ENCODE measurements at regions not wholly inside any gene's neighbourhood (a gene's known extent, or its start where the extent isn't known, plus 50 kb on each side); places are given as distances from the start of the nearest gene placed in this dataset.

- Histone ChIP-seq H2AFZ (ENCODE audit: insufficient read depth, low read length, poor library complexity) (no peak overlapping the region), H3K79me1 (ENCODE audit: low read length) (no peaks in the 10 kb centered on the region), H3K27me3 (ENCODE audit: insufficient read depth, low read length) (no peaks in the 10 kb centered on the region), H3K9me3 (ENCODE audit: insufficient read depth, low read depth, low read length) (no peaks in the 10 kb centered on the region), H3K18ac (ENCODE audit: low read length) (no peak overlapping the region), H4K8ac (ENCODE audit: low read depth, low read length) (no peak overlapping the region), H2AK5ac (ENCODE audit: low read length) (no peak overlapping the region), H3K36me3 (ENCODE audit: control insufficient read depth in 1 of 2, insufficient read depth in 2 of 2, low read length in 2 of 2) (no peaks in the 10 kb centered on the region), H2BK5ac (ENCODE audit: low read depth, low read length, poor library complexity) (no peak overlapping the region), H2BK120ac (ENCODE audit: insufficient read depth, low read length, poor library complexity) (no peak overlapping the region), H3K4me3 (ENCODE audit: low read depth, low read length) (no peak overlapping the region), H3K4me1 (ENCODE audit: control insufficient read depth in 1 of 2, insufficient read depth in 2 of 2, low read length in 2 of 2) (no peaks in the 10 kb centered on the region), H3K79me2 (ENCODE audit: control insufficient read depth, insufficient read depth, low read length, poor library complexity) (no peaks in the 10 kb centered on the region), H4K12ac (ENCODE audit: low read depth, low read length) (no peak overlapping the region), H4K91ac (ENCODE audit: low read depth, low read length) (no peak overlapping the region), H3K14ac (ENCODE audit: low read length) (no peak overlapping the region), H3K4ac (ENCODE audit: low read depth, low read length) (no peak overlapping the region), H2BK12ac (ENCODE audit: low read length) (no peak overlapping the region), H3K4me2 (ENCODE audit: low read length) (no peak overlapping the region), H3K27ac (ENCODE audit: low read depth, low read length) (no peak overlapping the region), H3K9ac (ENCODE audit: low read length) (no peak overlapping the region), H3K23ac (ENCODE audit: low read length) (no peak overlapping the region)
- DNase-seq, result no peak
These were observed 973.7 kb downstream of the GATA3 start for GRCh38 chr10:9028231-9028630.

GRCh38 chr10:9035355-9035754, 980.9 kb downstream of the GATA3 start:
- no peak for DNase-seq
- H3K4me3 ChIP-seq (ENCODE audit: low read depth, low read length), result no peak overlapping the region
- H3K23ac ChIP-seq (ENCODE audit: low read length), result no peak overlapping the region
- no peaks in the 10 kb centered on the region for H3K79me1 ChIP-seq (ENCODE audit: low read length)
- H2BK5ac ChIP-seq (ENCODE audit: low read depth, low read length, poor library complexity), result no peak overlapping the region
- no peak overlapping the region for H3K18ac ChIP-seq (ENCODE audit: low read length)
- H3K27ac ChIP-seq (ENCODE audit: low read depth, low read length), result no peak overlapping the region
- H4K12ac ChIP-seq (ENCODE audit: low read depth, low read length), result no peak overlapping the region
- H3K14ac ChIP-seq (ENCODE audit: low read length), result no peak overlapping the region
- H2AFZ ChIP-seq (ENCODE audit: insufficient read depth, low read length, poor library complexity), result no peak overlapping the region
- no peak overlapping the region for H3K9ac ChIP-seq (ENCODE audit: low read length)
- no peak overlapping the region for H2BK12ac ChIP-seq (ENCODE audit: low read length)
- no peaks in the 10 kb centered on the region for H3K79me2 ChIP-seq (ENCODE audit: control insufficient read depth, insufficient read depth, low read length, poor library complexity)
- H3K4me2 ChIP-seq (ENCODE audit: low read length), result no peak overlapping the region
- H2BK120ac ChIP-seq (ENCODE audit: insufficient read depth, low read length, poor library complexity), result no peak overlapping the region
- no CpG with 5 or more reads among the region's 1 CpG for WGBS (ENCODE audit: extremely low coverage, insufficient coverage, insufficient read length)
- no peak overlapping the region for H4K8ac ChIP-seq (ENCODE audit: low read depth, low read length)
- no peak overlapping the region for H3K4ac ChIP-seq (ENCODE audit: low read depth, low read length)
- H3K4me1 ChIP-seq (ENCODE audit: control insufficient read depth in 1 of 2, insufficient read depth in 2 of 2, low read length in 2 of 2), result no peaks in the 10 kb centered on the region
- H2AK5ac ChIP-seq (ENCODE audit: low read length), result no peak overlapping the region
- H3K36me3 ChIP-seq (ENCODE audit: control insufficient read depth in 1 of 2, insufficient read depth in 2 of 2, low read length in 2 of 2), result no peaks in the 10 kb centered on the region
- no peaks in the 10 kb centered on the region for H3K27me3 ChIP-seq (ENCODE audit: insufficient read depth, low read length)
- no peaks in the 10 kb centered on the region for H3K9me3 ChIP-seq (ENCODE audit: insufficient read depth, low read depth, low read length)
- no peak overlapping the region for H4K91ac ChIP-seq (ENCODE audit: low read depth, low read length)

GRCh38 chr10:9036711-9037204, 982.3 kb downstream of the GATA3 start:
- Histone ChIP-seq H3K36me3 (ENCODE audit: control insufficient read depth in 1 of 2, insufficient read depth in 2 of 2, low read length in 2 of 2) (no peaks in the 10 kb centered on the region), H3K79me2 (ENCODE audit: control insufficient read depth, insufficient read depth, low read length, poor library complexity) (no peaks in the 10 kb centered on the region), H2BK120ac (ENCODE audit: insufficient read depth, low read length, poor library complexity) (no peak overlapping the region), H2BK12ac (ENCODE audit: low read length) (no peak overlapping the region), H3K27ac (ENCODE audit: low read depth, low read length) (no peak overlapping the region), H2AFZ (ENCODE audit: insufficient read depth, low read length, poor library complexity) (no peak overlapping the region), H3K23ac (ENCODE audit: low read length) (no peak overlapping the region), H4K91ac (ENCODE audit: low read depth, low read length) (no peak overlapping the region), H3K9me3 (ENCODE audit: insufficient read depth, low read depth, low read length) (no peaks in the 10 kb centered on the region), H2AK5ac (ENCODE audit: low read length) (no peak overlapping the region), H3K4me1 (ENCODE audit: control insufficient read depth in 1 of 2, insufficient read depth in 2 of 2, low read length in 2 of 2) (no peaks in the 10 kb centered on the region), H4K8ac (ENCODE audit: low read depth, low read length) (no peak overlapping the region), H2BK5ac (ENCODE audit: low read depth, low read length, poor library complexity) (no peak overlapping the region), H3K4ac (ENCODE audit: low read depth, low read length) (no peak overlapping the region), H3K14ac (ENCODE audit: low read length) (no peak overlapping the region), H4K12ac (ENCODE audit: low read depth, low read length) (no peak overlapping the region), H3K9ac (ENCODE audit: low read length) (no peak overlapping the region), H3K4me3 (ENCODE audit: low read depth, low read length) (no peak overlapping the region), H3K4me2 (ENCODE audit: low read length) (no peak overlapping the region), H3K79me1 (ENCODE audit: low read length) (no peaks in the 10 kb centered on the region), H3K18ac (ENCODE audit: low read length) (no peak overlapping the region), H3K27me3 (ENCODE audit: insufficient read depth, low read length) (no peaks in the 10 kb centered on the region)
- DNase-seq, result no peak
- no CpG with 5 or more reads among the region's 4 CpGs for WGBS (ENCODE audit: extremely low coverage, insufficient coverage, insufficient read length)

- Histone ChIP-seq H3K4ac (ENCODE audit: low read depth, low read length) (no peak overlapping the region), H3K4me3 (ENCODE audit: low read depth, low read length) (no peak overlapping the region), H4K8ac (ENCODE audit: low read depth, low read length) (no peak overlapping the region), H3K4me2 (ENCODE audit: low read length) (no peak overlapping the region), H2BK120ac (ENCODE audit: insufficient read depth, low read length, poor library complexity) (no peak overlapping the region), H3K27me3 (ENCODE audit: insufficient read depth, low read length) (no peaks in the 10 kb centered on the region), H3K9ac (ENCODE audit: low read length) (no peak overlapping the region), H3K23ac (ENCODE audit: low read length) (no peak overlapping the region), H3K27ac (ENCODE audit: low read depth, low read length) (no peak overlapping the region), H3K79me1 (ENCODE audit: low read length) (no peaks in the 10 kb centered on the region), H3K9me3 (ENCODE audit: insufficient read depth, low read depth, low read length) (no peaks in the 10 kb centered on the region), H2BK5ac (ENCODE audit: low read depth, low read length, poor library complexity) (no peak overlapping the region), H2AK5ac (ENCODE audit: low read length) (no peak overlapping the region), H3K14ac (ENCODE audit: low read length) (no peak overlapping the region), H3K36me3 (ENCODE audit: control insufficient read depth in 1 of 2, insufficient read depth in 2 of 2, low read length in 2 of 2) (no peaks in the 10 kb centered on the region), H3K79me2 (ENCODE audit: control insufficient read depth, insufficient read depth, low read length, poor library complexity) (no peaks in the 10 kb centered on the region), H2AFZ (ENCODE audit: insufficient read depth, low read length, poor library complexity) (no peak overlapping the region), H4K12ac (ENCODE audit: low read depth, low read length) (no peak overlapping the region), H3K18ac (ENCODE audit: low read length) (no peak overlapping the region), H2BK12ac (ENCODE audit: low read length) (no peak overlapping the region), H4K91ac (ENCODE audit: low read depth, low read length) (no peak overlapping the region), H3K4me1 (ENCODE audit: control insufficient read depth in 1 of 2, insufficient read depth in 2 of 2, low read length in 2 of 2) (no peaks in the 10 kb centered on the region)
- no CpG with 5 or more reads among the region's 4 CpGs for WGBS (ENCODE audit: extremely low coverage, insufficient coverage, insufficient read length)
- DNase-seq, result peak; percentile 60 to 79
These were observed 983.7 kb downstream of the GATA3 start for GRCh38 chr10:9038146-9038714.
